Keratinocyte (primary cell): ENCODE measurements at regions not wholly inside any gene's neighbourhood (a gene's known extent, or its start where the extent isn't known, plus 50 kb on each side); places are given as distances from the start of the nearest gene placed in this dataset.
"Not testable (repeated sequence)": the region's sequence is repeated elsewhere in the genome, so short reads cannot be mapped to it uniquely, and the experiment has no call there.

ENCODE experiments used
- DNase-seq: peaks from one replicate; pipeline ENCODE4 v3.0.0-alpha.2; 2011; ENCODE audit warnings: low read depth, missing footprints, low spot score
- FAIRE-seq: peaks from 2 replicates; lab custom pipeline; 2011; peaks lifted over from hg19 to GRCh38; lab: Jason Lieb, UNC
- H2AFZ ChIP-seq: 2 replicates; pipeline ENCODE4 v1.6.0; 2012; ENCODE audit warnings: low read length, control low read depth, inconsistent platforms; ENCODE audit not compliant: control insufficient read depth
- H3K27ac ChIP-seq: 2 replicates; pipeline ENCODE4 v1.5.1; 2011; ENCODE audit warnings: low read length; ENCODE audit not compliant: control insufficient read depth, insufficient read depth
- H3K27me3 ChIP-seq: 3 replicates; pipeline ENCODE4 v1.6.0; 2011; ENCODE audit warnings: low read length; ENCODE audit not compliant: control insufficient read depth, insufficient read depth; ENCODE audit errors: extremely low read depth
- H3K36me3 ChIP-seq, 2 experiments: 2 replicates in 1 of 2; 3 replicates in 1 of 2; pipeline ENCODE4 v1.5.1; 2011; ENCODE audit warnings: low read length in 2 of 2, mild to moderate bottlenecking in 1 of 2; ENCODE audit not compliant: control insufficient read depth in 2 of 2, insufficient read depth in 2 of 2; ENCODE audit errors: extremely low read depth in 1 of 2
- H3K4me1 ChIP-seq: 3 replicates; pipeline ENCODE4 v1.5.1; 2011; ENCODE audit warnings: low read length; ENCODE audit not compliant: control insufficient read depth, insufficient read depth; ENCODE audit errors: extremely low read depth
- H3K4me2 ChIP-seq: 3 replicates; pipeline ENCODE4 v1.6.0; 2011; ENCODE audit warnings: low read depth, low read length; ENCODE audit not compliant: control insufficient read depth, insufficient read depth; ENCODE audit errors: extremely low read depth
- H3K4me3 ChIP-seq, 3 experiments: fragments of 200-600 bp in 1 of 3; sonication (generic) in 1 of 3; 2 replicates in 2 of 3; 3 replicates in 1 of 3; pipeline ENCODE4 v1.5.1; 2011 to 2016; ENCODE audit warnings: low read length in 3 of 3, mild to moderate bottlenecking in 3 of 3, control low read depth in 2 of 3, inconsistent platforms in 1 of 3, low read depth in 1 of 3, mixed read lengths in 1 of 3, mixed run types in 1 of 3, moderate library complexity in 1 of 3; ENCODE audit not compliant: control insufficient read depth in 2 of 3, insufficient read depth in 2 of 3; ENCODE audit errors: extremely low read depth in 1 of 3
- H3K79me2 ChIP-seq: 2 replicates; pipeline ENCODE4 v1.6.0; 2012; ENCODE audit warnings: low read length; ENCODE audit not compliant: control insufficient read depth, insufficient read depth
- H3K9ac ChIP-seq: 3 replicates; pipeline ENCODE4 v1.6.0; 2011; ENCODE audit warnings: low read length; ENCODE audit not compliant: control insufficient read depth, insufficient read depth; ENCODE audit errors: extremely low read depth
- H3K9me1 ChIP-seq: 3 replicates; pipeline ENCODE4 v1.6.0; 2011; ENCODE audit warnings: low read length; ENCODE audit not compliant: control insufficient read depth, insufficient read depth; ENCODE audit errors: extremely low read depth
- H3K9me3 ChIP-seq: 2 replicates; pipeline ENCODE4 v1.5.1; 2012; ENCODE audit warnings: low read depth, low read length; ENCODE audit not compliant: control insufficient read depth
- H4K20me1 ChIP-seq: 3 replicates; pipeline ENCODE4 v1.6.0; 2011; ENCODE audit warnings: low read length; ENCODE audit not compliant: control insufficient read depth, insufficient read depth; ENCODE audit errors: extremely low read depth
- EZH2 ChIP-seq: IDR thresholded peaks from one replicate; pipeline ENCODE4 v1.6.1; 2012; ENCODE audit warnings: inconsistent platforms, mild to moderate bottlenecking, low read length, moderate library complexity
- dilution Hi-C: fragments of 300-500 bp; cut with MboI; formaldehyde crosslinking; loops from one replicate; pipeline ENCODE4 v1.7.0; 2020; ENCODE audit warnings: low sequenced_read_pairs; ENCODE audit not compliant: extremely low pct_ligation_motif_present
- TF ChIP-seq, protein P1 (sequence below), 3 experiments: IDR thresholded peaks in 1 of 3; conservative IDR thresholded peaks in 1 of 3; optimal IDR thresholded peaks in 1 of 3; 2 replicates in 2 of 3; 3 replicates in 1 of 3; pipeline versions ENCODE3 to v1.5.1; 2011; ENCODE audit warnings: low read length in 3 of 3, mild to moderate bottlenecking in 3 of 3, moderate library complexity in 2 of 3, control low read depth in 1 of 3, inconsistent platforms in 1 of 3; ENCODE audit not compliant: insufficient read depth in 2 of 3; ENCODE audit errors: extremely low read depth in 1 of 3

DNA sequence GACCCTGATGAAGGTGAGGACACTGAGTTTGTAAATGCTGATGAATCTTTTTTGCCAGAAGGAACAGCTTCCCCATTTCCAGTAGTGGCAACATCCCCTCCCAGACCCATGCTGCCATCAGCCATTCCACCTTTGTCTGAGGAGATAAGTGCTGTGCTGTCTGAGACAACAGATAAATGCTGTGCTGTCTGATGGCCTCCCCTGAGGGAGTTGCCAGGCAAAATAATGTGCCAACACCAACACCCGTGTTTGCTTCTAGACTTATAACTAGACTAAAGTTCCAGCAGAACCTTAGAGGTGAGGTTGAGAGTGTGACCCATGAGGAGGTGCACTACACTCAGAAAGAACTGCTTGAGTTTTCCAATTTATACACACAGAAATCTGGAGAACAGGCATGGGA is 349.5 kb downstream of the C12orf75 start:
- Histone ChIP-seq H3K27me3 (no peaks in the 10 kb centered on the region), H3K9me1 (no peaks in the 10 kb centered on the region), H3K9me3 (no peaks in the 10 kb centered on the region), H3K4me2 (no peak overlapping the region), H3K4me3 (no peak overlapping the region), H3K9ac (no peak overlapping the region), H3K27ac (no peak overlapping the region), H4K20me1 (no peaks in the 10 kb centered on the region), H2AFZ (no peak overlapping the region), H3K4me1 (no peaks in the 10 kb centered on the region), H3K79me2 (no peaks in the 10 kb centered on the region), H3K36me3 (no peaks in the 10 kb centered on the region)
- dilution Hi-C loops = no loop called here
- DNase-seq (no peak), FAIRE-seq (no peak)
- TF ChIP-seq, protein P1, sequence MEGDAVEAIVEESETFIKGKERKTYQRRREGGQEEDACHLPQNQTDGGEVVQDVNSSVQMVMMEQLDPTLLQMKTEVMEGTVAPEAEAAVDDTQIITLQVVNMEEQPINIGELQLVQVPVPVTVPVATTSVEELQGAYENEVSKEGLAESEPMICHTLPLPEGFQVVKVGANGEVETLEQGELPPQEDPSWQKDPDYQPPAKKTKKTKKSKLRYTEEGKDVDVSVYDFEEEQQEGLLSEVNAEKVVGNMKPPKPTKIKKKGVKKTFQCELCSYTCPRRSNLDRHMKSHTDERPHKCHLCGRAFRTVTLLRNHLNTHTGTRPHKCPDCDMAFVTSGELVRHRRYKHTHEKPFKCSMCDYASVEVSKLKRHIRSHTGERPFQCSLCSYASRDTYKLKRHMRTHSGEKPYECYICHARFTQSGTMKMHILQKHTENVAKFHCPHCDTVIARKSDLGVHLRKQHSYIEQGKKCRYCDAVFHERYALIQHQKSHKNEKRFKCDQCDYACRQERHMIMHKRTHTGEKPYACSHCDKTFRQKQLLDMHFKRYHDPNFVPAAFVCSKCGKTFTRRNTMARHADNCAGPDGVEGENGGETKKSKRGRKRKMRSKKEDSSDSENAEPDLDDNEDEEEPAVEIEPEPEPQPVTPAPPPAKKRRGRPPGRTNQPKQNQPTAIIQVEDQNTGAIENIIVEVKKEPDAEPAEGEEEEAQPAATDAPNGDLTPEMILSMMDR (optimal IDR thresholded peaks at IDR 0.05 in 1 of 3, IDR thresholded peaks at IDR 0.05 in 1 of 3, conservative IDR thresholded peaks at IDR 0.05 in 1 of 3; ENCODE audit: extremely low read depth in 1 of 3, insufficient read depth in 2 of 3, low read length in 3 of 3) = no peak
- TF ChIP-seq EZH2 = no peak

DNA sequence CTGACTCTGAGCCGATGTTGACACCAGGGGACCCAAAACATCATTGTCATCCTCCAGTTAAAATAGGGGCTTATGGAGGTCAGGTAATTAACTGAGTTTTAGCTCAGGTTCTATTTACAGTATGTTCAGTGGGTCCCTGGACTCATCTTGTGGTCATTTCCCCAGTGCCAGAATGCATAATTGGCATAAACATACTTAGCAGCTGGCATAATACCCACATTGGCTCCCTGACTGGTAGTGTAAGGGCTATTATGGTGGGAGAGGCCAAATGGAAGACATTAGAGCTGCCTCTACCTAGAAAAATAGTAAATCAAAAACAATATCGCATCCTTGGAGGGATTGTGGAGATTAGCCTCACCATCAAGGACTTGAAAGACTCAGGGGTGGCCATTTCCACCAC is 350.9 kb downstream of the C12orf75 start:
- H3K27ac ChIP-seq = no peak overlapping the region
- dilution Hi-C loops = no loop called here
- TF ChIP-seq, protein P1 (optimal IDR thresholded peaks at IDR 0.05 in 1 of 3, IDR thresholded peaks at IDR 0.05 in 1 of 3, conservative IDR thresholded peaks at IDR 0.05 in 1 of 3; ENCODE audit: extremely low read depth in 1 of 3, insufficient read depth in 2 of 3, low read length in 3 of 3) = no peak
- no peak for TF ChIP-seq EZH2
- H3K36me3 ChIP-seq = no peaks in the 10 kb centered on the region
- no peak overlapping the region for H3K4me2 ChIP-seq
- FAIRE-seq = no peak
- no peak overlapping the region for H3K9ac ChIP-seq
- H2AFZ ChIP-seq = no peak overlapping the region
- no peak overlapping the region for H3K4me3 ChIP-seq
- H3K9me3 ChIP-seq = no peaks in the 10 kb centered on the region
- no peak for DNase-seq
- no peaks in the 10 kb centered on the region for H3K27me3 ChIP-seq
- H3K79me2 ChIP-seq = no peaks in the 10 kb centered on the region
- H3K9me1 ChIP-seq = no peaks in the 10 kb centered on the region
- H4K20me1 ChIP-seq = no peaks in the 10 kb centered on the region
- no peaks in the 10 kb centered on the region for H3K4me1 ChIP-seq

DNA sequence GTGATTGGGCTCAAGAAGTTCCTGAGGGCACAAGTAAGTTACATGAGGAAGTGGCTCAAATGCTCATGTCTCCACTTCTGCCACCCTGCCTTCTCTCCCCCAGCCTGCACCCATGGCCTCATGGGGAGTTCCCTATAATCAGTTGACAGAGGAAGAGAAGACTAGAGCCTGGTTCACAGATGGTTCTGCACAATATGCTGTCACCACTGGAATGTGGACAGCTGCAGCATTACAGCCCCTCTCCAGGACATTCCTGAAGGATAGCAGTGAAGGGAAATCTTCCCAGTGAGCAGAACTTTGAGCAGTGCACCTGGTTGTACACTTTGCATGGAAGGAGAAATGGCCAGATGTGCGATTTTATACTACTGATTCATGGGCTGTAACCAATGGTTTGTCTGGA is 352.3 kb downstream of the C12orf75 start:
- H3K4me2 ChIP-seq, H3K27ac ChIP-seq, H3K4me1 ChIP-seq, H3K9me1 ChIP-seq, dilution Hi-C loops, H3K9me3 ChIP-seq, H4K20me1 ChIP-seq, H2AFZ ChIP-seq, H3K79me2 ChIP-seq, H3K9ac ChIP-seq, H3K36me3 ChIP-seq, FAIRE-seq, H3K4me3 ChIP-seq, H3K27me3 ChIP-seq, DNase-seq: not testable (repeated sequence)

DNA sequence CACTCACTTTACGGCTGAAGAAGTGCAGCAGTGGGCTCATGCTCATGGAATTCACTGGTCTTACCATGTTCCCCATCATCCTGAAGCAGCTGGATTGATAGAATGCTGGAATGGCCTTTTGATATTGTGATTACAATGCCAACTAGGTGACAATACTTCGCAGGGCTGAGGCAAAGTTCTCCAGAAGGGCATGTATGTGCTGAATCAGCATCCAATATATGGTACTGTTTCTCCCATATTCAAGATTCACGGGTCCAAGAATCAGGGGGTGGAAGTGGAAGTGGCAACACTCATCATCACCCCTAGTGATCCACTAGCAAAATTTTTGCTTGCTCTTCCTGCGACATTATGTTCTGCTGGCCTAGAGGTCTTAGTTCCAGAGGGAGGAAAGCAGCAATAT is 353.3 kb downstream of the C12orf75 start:
- FAIRE-seq, H3K9me3 ChIP-seq, dilution Hi-C loops: not testable (repeated sequence)

More for the DNA sequence above, 353.3 kb downstream of the C12orf75 start:
- not testable (repeated sequence) for H3K27me3 ChIP-seq, H3K36me3 ChIP-seq, H3K4me1 ChIP-seq, H3K79me2 ChIP-seq, H3K4me2 ChIP-seq, H4K20me1 ChIP-seq, H3K27ac ChIP-seq, H2AFZ ChIP-seq, H3K9me1 ChIP-seq, H3K9ac ChIP-seq, H3K4me3 ChIP-seq, DNase-seq
